Neutrophil (primary cell): ENCODE measurements at regions not wholly inside any gene's neighbourhood (a gene's known extent, or its start where the extent isn't known, plus 50 kb on each side); places are given as distances from the start of the nearest gene placed in this dataset.

ENCODE experiments used
- H3K27ac ChIP-seq: fragments of 200-600 bp; sonication (generic); 2 replicates; pipeline ENCODE4 v1.5.1; 2016; ENCODE audit warnings: mild to moderate bottlenecking, moderate library complexity
- H3K27me3 ChIP-seq: fragments of 200-600 bp; sonication (generic); 2 replicates; pipeline ENCODE4 v1.6.0; 2016; ENCODE audit warnings: mild to moderate bottlenecking
- H3K36me3 ChIP-seq: fragments of 200-600 bp; sonication (generic); 2 replicates; pipeline ENCODE4 v1.5.1; 2017
- H3K4me1 ChIP-seq, 2 experiments: fragments of 200-600 bp in 1 of 2; sonication (generic) in 1 of 2; 1 replicate in 1 of 2; 2 replicates in 1 of 2; pipeline versions ENCODE4 v1.5.1 to v1.6.1; 2013 to 2016; ENCODE audit warnings: low read depth in 1 of 2, low read length in 1 of 2, mild to moderate bottlenecking in 1 of 2, moderate library complexity in 1 of 2; ENCODE audit not compliant: control insufficient read depth in 1 of 2, insufficient read depth in 1 of 2
- H3K4me3 ChIP-seq, 2 experiments: fragments of 200-600 bp in 1 of 2; sonication (generic) in 1 of 2; 1 replicate in 1 of 2; 2 replicates in 1 of 2; pipeline ENCODE4 v1.5.1; 2013 to 2016; ENCODE audit warnings: low read depth in 1 of 2, low read length in 1 of 2, mild to moderate bottlenecking in 1 of 2, moderate library complexity in 1 of 2
- H3K9me3 ChIP-seq: fragments of 200-600 bp; sonication (generic); 2 replicates; pipeline ENCODE4 v1.5.1; 2016
- CTCF ChIP-seq: fragments of 200-600 bp; sonication (generic); IDR thresholded peaks from 2 replicates; pipeline ENCODE4 v1.5.1; 2016; ENCODE audit warnings: antibody characterized with exemption

- TF ChIP-seq CTCF = no peak
- no peaks in the 10 kb centered on the region for H3K9me3 ChIP-seq
- no peaks in the 10 kb centered on the region for H3K27me3 ChIP-seq
- H3K27ac ChIP-seq = no peak overlapping the region
- H3K4me3 ChIP-seq = no peak overlapping the region
- H3K36me3 ChIP-seq = no peaks in the 10 kb centered on the region
- H3K4me1 ChIP-seq = no peaks in the 10 kb centered on the region
Observed at GRCh38 chr1:57485643-57486042, 61.8 kb upstream of the DAB1 start.

DNA sequence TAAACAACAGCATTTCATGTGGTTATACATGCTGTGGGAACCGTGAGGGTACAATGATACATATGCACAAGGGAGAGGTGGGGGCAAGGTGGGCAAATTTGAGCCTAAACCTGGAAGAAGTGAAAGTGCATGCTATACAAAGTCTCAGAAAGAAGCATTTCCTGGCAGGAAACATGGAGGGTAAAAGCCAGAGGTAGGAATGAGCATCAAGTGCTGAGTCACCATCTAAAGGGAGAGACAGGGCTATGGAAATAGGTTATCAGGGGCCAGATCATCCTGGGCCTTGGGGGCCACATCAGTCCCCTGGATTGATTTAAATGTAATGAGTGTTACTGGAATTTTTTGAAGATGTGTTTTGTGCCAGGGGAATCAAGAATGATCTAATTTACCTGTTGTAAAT is 60.1 kb upstream of the DAB1 start:
- H3K4me3 ChIP-seq = no peak overlapping the region
- H3K36me3 ChIP-seq = no peaks in the 10 kb centered on the region
- H3K27me3 ChIP-seq = no peaks in the 10 kb centered on the region
- H3K9me3 ChIP-seq = no peaks in the 10 kb centered on the region
- H3K4me1 ChIP-seq = no peaks in the 10 kb centered on the region
- no peak overlapping the region for H3K27ac ChIP-seq
- no peak for TF ChIP-seq CTCF

- Histone ChIP-seq H3K27ac (no peak overlapping the region), H3K4me1 (no peaks in the 10 kb centered on the region), H3K27me3 (no peaks in the 10 kb centered on the region), H3K9me3 (no peaks in the 10 kb centered on the region), H3K36me3 (no peaks in the 10 kb centered on the region), H3K4me3 (no peak overlapping the region)
- no peak for TF ChIP-seq CTCF
Observed at GRCh38 chr1:57479471-57479870, 55.6 kb upstream of the DAB1 start.

- Histone ChIP-seq H3K27ac (no peak overlapping the region), H3K36me3 (no peaks in the 10 kb centered on the region), H3K4me1 (no peaks in the 10 kb centered on the region), H3K4me3 (no peak overlapping the region), H3K9me3 (no peaks in the 10 kb centered on the region), H3K27me3 (no peaks in the 10 kb centered on the region)
- no peak for TF ChIP-seq CTCF
Observed at GRCh38 chr1:57475366-57475765, 51.5 kb upstream of the DAB1 start.

- Histone ChIP-seq H3K9me3 (no peaks in the 10 kb centered on the region), H3K4me1 (no peaks in the 10 kb centered on the region), H3K4me3 (no peak overlapping the region), H3K27ac (no peak overlapping the region), H3K36me3 (no peaks in the 10 kb centered on the region), H3K27me3 (no peaks in the 10 kb centered on the region)
- no peak for TF ChIP-seq CTCF
Observed at GRCh38 chr1:57474137-57474750, 50.4 kb upstream of the DAB1 start.
